Right atrium auricular region (tissue), 2 donors: ENCODE measurements at regions not wholly inside any gene's neighbourhood (a gene's known extent, or its start where the extent isn't known, plus 50 kb on each side); places are given as distances from the start of the nearest gene placed in this dataset.

Experiments used
- DNase-seq: peaks from one replicate; pipeline ENCODE4 v3.0.0-alpha.2; 2019; ENCODE audit warnings: low spot score
- H3K27ac ChIP-seq, 2 donors: fragments of 200-600 bp; sonication (generic); 1 replicate in 1 of 2; 2 replicates in 1 of 2; pipeline ENCODE4 v1.5.1; 2016 to 2019
- H3K27me3 ChIP-seq, 2 donors: fragments of 200-600 bp; sonication (generic); one replicate each; pipeline versions ENCODE4 v1.5.1 to v1.6.0; 2017 to 2019
- H3K36me3 ChIP-seq: fragments of 200-600 bp; sonication (generic); one replicate; pipeline ENCODE4 v1.5.1; 2016
- H3K4me1 ChIP-seq, 2 donors: fragments of 200-600 bp; sonication (generic); one replicate each; pipeline versions ENCODE4 v1.5.1 to v1.6.0; 2017 to 2019
- H3K4me3 ChIP-seq, 2 donors: fragments of 200-600 bp; sonication (generic); 1 replicate in 1 of 2; 2 replicates in 1 of 2; pipeline ENCODE4 v1.5.1; 2017 to 2019; ENCODE audit warnings: mild to moderate bottlenecking in 1 of 2, moderate library complexity in 1 of 2
- H3K9me3 ChIP-seq, 2 donors: fragments of 200-600 bp; sonication (generic); one replicate each; pipeline ENCODE4 v1.5.1; 2019
- TF ChIP-seq, protein P1 (sequence below), 2 donors: fragments of 200-600 bp; sonication (generic); IDR thresholded peaks; one replicate each; pipeline ENCODE4 v1.5.1; 2019; ENCODE audit warnings: antibody characterized with exemption in 2 of 2

DNA sequence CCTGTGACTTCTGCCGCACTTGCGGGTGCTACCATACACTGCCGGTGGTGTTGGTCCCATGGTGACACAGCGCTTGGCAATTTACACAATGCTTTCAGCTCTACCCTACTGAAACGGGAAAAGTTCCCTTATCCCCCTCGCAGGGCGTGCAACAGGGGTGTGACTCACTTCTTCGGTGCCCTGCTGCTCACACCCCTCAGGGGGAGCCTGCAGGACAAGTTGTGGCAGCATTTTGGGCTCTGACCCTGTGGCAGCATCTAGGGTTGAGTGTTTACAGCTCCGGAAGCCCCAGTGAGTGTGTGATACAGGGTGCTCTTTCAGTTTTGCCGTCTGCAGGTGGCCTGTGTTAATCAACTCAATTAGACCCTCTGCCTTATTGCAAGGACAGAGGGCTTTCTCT is 324.7 kb upstream of the RGMA start:
- TF ChIP-seq, protein P1, sequence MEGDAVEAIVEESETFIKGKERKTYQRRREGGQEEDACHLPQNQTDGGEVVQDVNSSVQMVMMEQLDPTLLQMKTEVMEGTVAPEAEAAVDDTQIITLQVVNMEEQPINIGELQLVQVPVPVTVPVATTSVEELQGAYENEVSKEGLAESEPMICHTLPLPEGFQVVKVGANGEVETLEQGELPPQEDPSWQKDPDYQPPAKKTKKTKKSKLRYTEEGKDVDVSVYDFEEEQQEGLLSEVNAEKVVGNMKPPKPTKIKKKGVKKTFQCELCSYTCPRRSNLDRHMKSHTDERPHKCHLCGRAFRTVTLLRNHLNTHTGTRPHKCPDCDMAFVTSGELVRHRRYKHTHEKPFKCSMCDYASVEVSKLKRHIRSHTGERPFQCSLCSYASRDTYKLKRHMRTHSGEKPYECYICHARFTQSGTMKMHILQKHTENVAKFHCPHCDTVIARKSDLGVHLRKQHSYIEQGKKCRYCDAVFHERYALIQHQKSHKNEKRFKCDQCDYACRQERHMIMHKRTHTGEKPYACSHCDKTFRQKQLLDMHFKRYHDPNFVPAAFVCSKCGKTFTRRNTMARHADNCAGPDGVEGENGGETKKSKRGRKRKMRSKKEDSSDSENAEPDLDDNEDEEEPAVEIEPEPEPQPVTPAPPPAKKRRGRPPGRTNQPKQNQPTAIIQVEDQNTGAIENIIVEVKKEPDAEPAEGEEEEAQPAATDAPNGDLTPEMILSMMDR (IDR thresholded peaks at IDR 0.05): no peak
- Histone ChIP-seq H3K36me3 (no peaks in the 10 kb centered on the region), H3K27ac (no peak overlapping the region), H3K4me3 (no peak overlapping the region), H3K27me3 (no peaks in the 10 kb centered on the region), H3K4me1 (no peaks in the 10 kb centered on the region), H3K9me3 (no peaks in the 10 kb centered on the region)
- DNase-seq: no peak

DNA sequence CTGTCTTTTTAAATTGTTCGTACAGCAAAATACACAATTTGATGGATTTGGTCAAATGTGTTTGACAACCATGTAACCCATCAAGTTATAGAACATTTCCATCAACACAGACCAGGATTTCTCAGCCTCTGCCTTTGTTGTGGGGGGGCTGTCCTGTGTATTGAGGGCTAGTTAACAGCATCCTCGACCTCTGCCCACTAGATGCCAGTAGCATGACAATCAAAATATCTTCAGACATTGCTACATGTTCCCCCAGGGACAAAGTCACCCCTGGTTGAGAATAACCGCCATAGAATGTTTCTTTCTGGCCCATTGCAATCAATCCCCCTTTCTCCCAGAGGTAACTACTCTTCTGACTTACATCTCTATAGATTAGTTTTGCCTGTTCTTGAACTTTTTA is 310.1 kb upstream of the RGMA start:
- H3K9me3 ChIP-seq: peaks cover 0 to 4% of the 10 kb centered on the region in 2 donors
- H3K27me3 ChIP-seq: no peaks in the 10 kb centered on the region
- no peaks in the 10 kb centered on the region for H3K4me1 ChIP-seq
- H3K27ac ChIP-seq: no peak overlapping the region
- no peak for DNase-seq
- no peak overlapping the region for H3K4me3 ChIP-seq
- TF ChIP-seq, protein P1 (IDR thresholded peaks at IDR 0.05): no peak
- no peaks in the 10 kb centered on the region for H3K36me3 ChIP-seq

DNA sequence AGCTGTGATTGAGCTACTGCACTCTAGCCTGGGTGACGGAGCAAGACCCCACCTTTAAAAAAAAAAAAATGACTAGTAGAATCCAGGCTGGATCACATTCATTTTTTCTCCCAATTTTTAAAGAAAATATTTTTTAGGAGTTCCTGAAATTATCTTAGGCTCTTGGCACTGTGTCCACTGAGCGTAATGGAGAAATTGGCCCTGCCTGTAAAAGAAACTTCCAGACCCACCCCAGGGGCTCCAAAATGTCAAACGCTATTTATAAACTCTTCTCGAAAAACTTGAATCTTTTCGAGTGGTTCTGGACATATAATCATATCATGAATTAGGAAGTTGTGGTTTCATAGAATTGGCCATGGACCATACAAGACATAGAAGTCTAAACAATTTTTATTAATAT is 300.2 kb upstream of the RGMA start:
- no peak for DNase-seq
- Histone ChIP-seq H3K9me3 (peaks cover 3% of the 10 kb centered on the region in 2 donors), H3K4me1 (no peaks in the 10 kb centered on the region), H3K4me3 (no peak overlapping the region), H3K27ac (no peak overlapping the region), H3K27me3 (no peaks in the 10 kb centered on the region), H3K36me3 (no peaks in the 10 kb centered on the region)
- TF ChIP-seq, protein P1 (IDR thresholded peaks at IDR 0.05): no peak

DNA sequence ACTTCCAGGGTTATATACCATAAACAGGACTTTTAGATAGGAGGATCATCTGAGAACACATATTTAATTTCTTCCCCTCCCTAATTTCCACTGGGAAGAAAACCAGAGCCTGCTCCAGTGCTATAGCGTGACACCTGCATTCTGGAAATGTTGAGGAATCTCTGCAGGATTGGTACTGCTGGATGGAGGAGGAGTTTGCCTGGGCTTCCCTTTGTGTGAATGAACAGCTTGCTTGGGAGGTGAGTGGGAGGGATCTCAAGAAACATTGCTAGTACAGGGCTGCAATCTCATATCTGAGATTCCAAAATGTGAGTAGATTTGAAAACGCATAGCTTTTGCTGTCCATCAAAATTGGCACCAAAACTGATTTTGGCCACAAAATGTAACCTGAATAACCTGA is 295.9 kb upstream of the RGMA start:
- TF ChIP-seq, protein P1 (IDR thresholded peaks at IDR 0.05): no peak
- Histone ChIP-seq H3K4me3 (no peak overlapping the region), H3K9me3 (no peaks in the 10 kb centered on the region), H3K36me3 (no peaks in the 10 kb centered on the region), H3K4me1 (no peaks in the 10 kb centered on the region), H3K27me3 (no peaks in the 10 kb centered on the region), H3K27ac (no peak overlapping the region)
- no peak for DNase-seq

DNA sequence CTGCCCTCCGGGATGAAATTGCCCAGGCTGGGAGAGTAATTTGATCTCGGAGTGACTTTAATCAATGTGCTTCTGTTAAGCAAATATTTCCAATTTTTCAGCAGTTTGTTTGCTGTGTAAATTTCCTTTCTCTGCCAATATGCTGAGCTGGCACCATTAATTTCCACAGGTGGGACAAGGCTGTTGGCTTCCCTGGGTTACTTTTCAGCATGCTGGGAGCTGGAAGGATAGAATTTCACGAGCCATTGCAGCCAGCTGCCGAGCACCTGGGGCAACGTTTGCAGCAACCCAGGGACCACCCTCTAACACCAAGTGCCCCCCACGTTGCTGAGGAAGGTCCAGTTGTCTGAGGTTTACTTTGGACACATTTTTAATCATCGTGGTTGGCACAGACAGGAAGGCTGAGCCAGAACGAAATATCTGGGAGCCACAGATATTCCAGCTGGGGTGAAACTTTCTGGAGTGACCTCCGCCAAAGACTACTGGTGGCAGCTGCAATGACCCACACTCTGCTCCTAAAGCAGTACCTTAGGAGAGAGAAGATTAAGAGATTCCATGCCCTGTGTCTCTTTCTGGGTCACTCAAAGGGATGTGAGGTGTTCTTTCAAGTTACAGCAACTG is 293.3 kb upstream of the RGMA start:
- Histone ChIP-seq H3K4me3 (no peak overlapping the region), H3K27ac (no peak overlapping the region), H3K36me3 (no peaks in the 10 kb centered on the region), H3K27me3 (no peaks in the 10 kb centered on the region), H3K9me3 (no peaks in the 10 kb centered on the region), H3K4me1 (no peaks in the 10 kb centered on the region)
- no peak for DNase-seq
- TF ChIP-seq, protein P1 (IDR thresholded peaks at IDR 0.05): no peak

DNA sequence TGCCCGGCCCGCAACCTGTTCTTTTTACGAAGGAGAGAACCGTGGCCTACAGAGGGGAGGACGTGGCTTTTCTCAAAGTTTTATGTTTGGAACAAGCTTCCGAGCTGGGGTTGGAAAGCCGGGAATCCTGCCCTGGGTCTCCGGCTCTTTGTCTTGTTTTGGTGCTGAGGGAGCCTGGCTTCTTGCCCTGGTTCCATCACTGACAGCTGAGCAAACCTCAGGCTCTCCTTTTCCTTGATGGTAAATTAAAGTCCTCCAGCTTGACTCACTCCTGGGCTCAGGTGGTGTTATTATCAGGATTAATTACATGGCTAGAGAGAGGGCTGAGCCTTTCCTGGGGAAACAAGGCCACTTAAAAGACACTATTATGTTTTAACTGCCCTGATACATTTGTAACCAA is 289.5 kb upstream of the RGMA start:
- TF ChIP-seq, protein P1 (IDR thresholded peaks at IDR 0.05): no peak
- Histone ChIP-seq H3K4me3 (no peak overlapping the region), H3K27me3 (no peaks in the 10 kb centered on the region), H3K27ac (no peak overlapping the region), H3K9me3 (no peaks in the 10 kb centered on the region), H3K4me1 (no peaks in the 10 kb centered on the region), H3K36me3 (no peaks in the 10 kb centered on the region)
- no peak for DNase-seq
